HCT116 (cell line): ENCODE measurements at regions not wholly inside any gene's neighbourhood (a gene's known extent, or its start where the extent isn't known, plus 50 kb on each side); places are given as distances from the start of the nearest gene placed in this dataset.

Source experiments
- ATAC-seq: fragments of 200-7000 bp; cut with Tn5 transposase; 2 replicates; pipeline ENCODE4 v1.9.1; 2020; ENCODE audit warnings: mild to moderate bottlenecking, moderate library complexity
- BruUV-seq: library from RNA; stranded (reverse); fragments of 400-500 nt; replicated peaks from 2 replicates; lab custom pipeline; 2021; lab: Mats Ljungman, UMichigan
- CTCF ChIA-PET: fragments of 300-600 bp; sonication (Branson Sonifier 250); formaldehyde crosslinking; loops from one replicate; lab custom pipeline; 2021; ENCODE audit warnings: antibody characterized with exemption; lab: Charles Lee
- POLR2A ChIA-PET: fragments of 300-600, 350-600 bp; sonication (Branson Sonifier 250); formaldehyde crosslinking; loops from one replicate; lab custom pipeline; 2021; ENCODE audit warnings: antibody characterized with exemption; lab: Charles Lee
- RAD21 ChIA-PET, 2 experiments: fragments of 300-600 bp; sonication (Branson Sonifier 250); formaldehyde crosslinking; loops; one replicate each; lab custom pipeline; 2023; ENCODE audit warnings: low total read pairs in 2 of 2; ENCODE audit not compliant: uncharacterized antibody in 2 of 2, unreplicated experiment in 2 of 2, low non-redundant PET in 1 of 2; lab: Charles Lee
- DNase-seq: peaks from one replicate; pipeline ENCODE4 v3.0.0-alpha.2; 2010; ENCODE audit warnings: low read depth, low spot score
- H2AFZ ChIP-seq: fragments of 200-600 bp; shearing (Covaris generic), sonication (generic); 2 replicates; pipeline ENCODE4 v1.6.1; 2017; ENCODE audit warnings: low read depth, mixed run types, mixed read lengths, antibody characterized with exemption, low read length; ENCODE audit not compliant: poor library complexity, severe bottlenecking
- H3K27ac ChIP-seq: 2 replicates; pipeline ENCODE4 v1.5.1; 2012; ENCODE audit warnings: low read depth, low read length
- H3K27me3 ChIP-seq: fragments of 200-600 bp; sonication (generic); 2 replicates; pipeline ENCODE4 v1.6.1; 2016; ENCODE audit warnings: mixed run types, low read length, mixed read lengths; ENCODE audit not compliant: insufficient read depth
- H3K36me3 ChIP-seq, 2 experiments: fragments of 200-500 bp in 1 of 2; fragments of 200-600 bp in 1 of 2; sonication (Bioruptor generic) in 1 of 2; sonication (generic) in 1 of 2; 2 replicates each; pipeline versions ENCODE4 v1.5.1 to v1.6.1; 2014 to 2016; ENCODE audit warnings: low read length in 2 of 2, inconsistent platforms in 1 of 2, mixed read lengths in 1 of 2, mixed run types in 1 of 2; ENCODE audit not compliant: insufficient read depth in 2 of 2, control insufficient read depth in 1 of 2
- H3K4me1 ChIP-seq, 2 experiments: fragments of 200-600 bp in 1 of 2; sonication (generic) in 1 of 2; 2 replicates each; pipeline versions ENCODE4 v1.5.1 to v1.6.1; 2012 to 2017; ENCODE audit warnings: low read length in 2 of 2, inconsistent platforms in 1 of 2, mild to moderate bottlenecking in 1 of 2, mixed read lengths in 1 of 2, mixed run types in 1 of 2, moderate library complexity in 1 of 2; ENCODE audit not compliant: insufficient read depth in 2 of 2, control insufficient read depth in 1 of 2
- H3K4me2 ChIP-seq: fragments of 200-600 bp; sonication (generic); 2 replicates; pipeline ENCODE4 v1.6.1; 2017; ENCODE audit warnings: mixed run types, low read length, mixed read lengths
- H3K4me3 ChIP-seq, 2 experiments: fragments of 200-600 bp in 1 of 2; sonication (generic) in 1 of 2; replicated peaks in 1 of 2; 2 replicates each; pipeline ENCODE4 v1.5.1; 2011 to 2016; ENCODE audit warnings: low read length in 2 of 2, control low read depth in 1 of 2, low read depth in 1 of 2, mild to moderate bottlenecking in 1 of 2, mixed read lengths in 1 of 2, mixed run types in 1 of 2
- H3K79me2 ChIP-seq: fragments of 200-600 bp; sonication (generic); 2 replicates; pipeline ENCODE4 v1.6.1; 2017; ENCODE audit warnings: mild to moderate bottlenecking, mixed run types, low read length, moderate library complexity, mixed read lengths; ENCODE audit not compliant: insufficient read depth
- H3K9ac ChIP-seq: fragments of 200-600 bp; sonication (generic); 2 replicates; pipeline ENCODE4 v1.6.1; 2016; ENCODE audit warnings: low read length, mixed read lengths
- H3K9me2 ChIP-seq: fragments of 200-600 bp; sonication (generic), shearing (Covaris generic); 2 replicates; pipeline ENCODE4 v1.6.1; 2017; ENCODE audit warnings: mixed run types, mild to moderate bottlenecking, moderate library complexity; ENCODE audit not compliant: insufficient read depth
- H3K9me3 ChIP-seq, 2 experiments: fragments of 200-500 bp in 1 of 2; fragments of 200-600 bp in 1 of 2; sonication (Bioruptor generic) in 1 of 2; sonication (generic) in 1 of 2; 2 replicates each; pipeline ENCODE4 v1.6.1; 2014 to 2017; ENCODE audit warnings: low read length in 2 of 2, mixed read lengths in 2 of 2, inconsistent platforms in 1 of 2, low read depth in 1 of 2, mild to moderate bottlenecking in 1 of 2, mixed run types in 1 of 2, moderate library complexity in 1 of 2; ENCODE audit not compliant: control insufficient read depth in 1 of 2, insufficient read depth in 1 of 2
- H4K20me1 ChIP-seq: fragments of 200-600 bp; sonication (generic), shearing (Covaris generic); 2 replicates; pipeline ENCODE4 v1.6.1; 2017; ENCODE audit warnings: mixed run types, mild to moderate bottlenecking, moderate library complexity; ENCODE audit not compliant: insufficient read depth
- ATF3 ChIP-seq: IDR thresholded peaks from 2 replicates; pipeline ENCODE4 v1.6.1; 2012
- CEBPB ChIP-seq: IDR thresholded peaks from 2 replicates; pipeline ENCODE4 v1.6.1; 2012; ENCODE audit warnings: low read depth
- EZH2 ChIP-seq: fragments of 200-600 bp; sonication (generic); IDR thresholded peaks from 2 replicates; pipeline ENCODE4 v1.6.1; 2017; ENCODE audit warnings: antibody characterized with exemption, mixed run types
- EZH2phosphoT487 ChIP-seq: fragments of 200-600 bp; IDR thresholded peaks from 2 replicates; pipeline ENCODE4 v1.6.1; 2018; ENCODE audit warnings: antibody characterized with exemption, borderline replicate concordance
- POLR2A ChIP-seq: IDR thresholded peaks from 2 replicates; pipeline ENCODE4 v1.7.0; 2011; ENCODE audit warnings: borderline replicate concordance; ENCODE audit not compliant: insufficient read depth, insufficient read length; ENCODE audit errors: extremely low read depth
- POLR2AphosphoS5 ChIP-seq: IDR thresholded peaks from 2 replicates; pipeline ENCODE4 v1.6.1; 2011; ENCODE audit warnings: mild to moderate bottlenecking, low read depth, low read length, moderate library complexity
- REST ChIP-seq: IDR thresholded peaks from 2 replicates; pipeline ENCODE4 v1.6.1; 2012; ENCODE audit warnings: low read depth
- SIN3A ChIP-seq: IDR thresholded peaks from 2 replicates; pipeline ENCODE4 v1.6.1; 2012; ENCODE audit warnings: low read depth
- TCF7L2 ChIP-seq: IDR thresholded peaks from 2 replicates; pipeline ENCODE4 v1.7.0; 2011; ENCODE audit warnings: borderline replicate concordance, inconsistent platforms; ENCODE audit not compliant: insufficient read depth, insufficient read length; ENCODE audit errors: extremely low read depth
- YY1 ChIP-seq: IDR thresholded peaks from 2 replicates; pipeline ENCODE4 v1.6.1; 2011; ENCODE audit warnings: low read length, low read depth, moderate library complexity, mild to moderate bottlenecking; ENCODE audit not compliant: insufficient replicate concordance; ENCODE audit errors: extremely low read depth
- ZNF274 ChIP-seq: fragments of 200-500 bp; sonication (Bioruptor generic); IDR thresholded peaks from 2 replicates; pipeline ENCODE4 v1.6.1; 2014; ENCODE audit warnings: mild to moderate bottlenecking, low read depth, low read length, inconsistent platforms
- intact Hi-C: fragments of 100-400 bp; cut with micrococcal nuclease; formaldehyde crosslinking; loops from 2 replicates; pipeline ENCODE4 v1.10.0; 2022

GRCh38 chr3:130263708-130264107, 81.8 kb upstream of the COL6A5 start:
- H3K79me2 ChIP-seq = no peaks in the 10 kb centered on the region
- CTCF ChIA-PET = interaction anchor here (1.5 kb wide), 1 partner anchor 12 kb away, joined by 4 read pairs; no protein-coding TSS in a partner anchor
- no peak overlapping the region for H2AFZ ChIP-seq
- no TSS peak for BruUV-seq
- no peaks in the 10 kb centered on the region for H3K4me1 ChIP-seq
- TF ChIP-seq YY1 (no peak), POLR2AphosphoS5 (no peak), EZH2 (no peak), POLR2A (no peak), ZNF274 (no peak), SIN3A (no peak), ATF3 (no peak), TCF7L2 (no peak), EZH2phosphoT487 (no peak), REST (no peak), CEBPB (no peak)
- TF ChIP-seq, all 23 proteins: peak for 0
- POLR2A ChIA-PET = no interaction called here
- no peak for DNase-seq
- H3K27ac ChIP-seq = no peak overlapping the region
- H3K4me3 ChIP-seq = no peak overlapping the region
- no peak overlapping the region for H3K4me2 ChIP-seq
- H3K9ac ChIP-seq = no peak overlapping the region
- ATAC-seq = no peak
- H3K27me3 ChIP-seq = peaks cover 23% of the 10 kb centered on the region
- H3K9me2 ChIP-seq = no peaks in the 10 kb centered on the region
- no peaks in the 10 kb centered on the region for H3K9me3 ChIP-seq
- RAD21 ChIA-PET = no interaction called here
- H3K36me3 ChIP-seq = no peaks in the 10 kb centered on the region
- no peaks in the 10 kb centered on the region; the same call in 1 of the 2 replicates for H4K20me1 ChIP-seq
- intact Hi-C loops = no loop called here
